Esophagus (tissue), 2 donors: ENCODE measurements at regions not wholly inside any gene's neighbourhood (a gene's known extent, or its start where the extent isn't known, plus 50 kb on each side); places are given as distances from the start of the nearest gene placed in this dataset.
"Not testable (repeated sequence)": the region's sequence is repeated elsewhere in the genome, so short reads cannot be mapped to it uniquely, and the experiment has no call there.

Experiments
- H3K27ac ChIP-seq, 2 donors: one replicate each; pipeline ENCODE4 v1.5.1; 2013; ENCODE audit warnings: low read depth in 2 of 2, mild to moderate bottlenecking in 2 of 2, inconsistent platforms in 1 of 2, low read length in 1 of 2, moderate library complexity in 1 of 2
- H3K27me3 ChIP-seq, 2 donors: one replicate each; pipeline ENCODE4 v1.6.1; 2013; ENCODE audit warnings: low read length in 2 of 2, control low read depth in 1 of 2, mild to moderate bottlenecking in 1 of 2; ENCODE audit not compliant: insufficient read depth in 2 of 2, control insufficient read depth in 1 of 2
- H3K36me3 ChIP-seq, 2 donors: one replicate each; pipeline ENCODE4 v1.6.1; 2013; ENCODE audit warnings: low read length in 1 of 2; ENCODE audit not compliant: control insufficient read depth in 2 of 2, insufficient read depth in 2 of 2
- H3K4me1 ChIP-seq, 2 donors: one replicate each; pipeline ENCODE4 v1.6.1; 2013; ENCODE audit warnings: low read length in 1 of 2; ENCODE audit not compliant: control insufficient read depth in 2 of 2, insufficient read depth in 2 of 2
- H3K4me3 ChIP-seq, 2 donors: one replicate each; pipeline ENCODE4 v1.5.1; 2013; ENCODE audit warnings: low read length in 2 of 2, mild to moderate bottlenecking in 2 of 2, low read depth in 1 of 2, moderate library complexity in 1 of 2
- H3K9me3 ChIP-seq, 2 donors: one replicate each; pipeline ENCODE4 v1.6.1; 2013; ENCODE audit warnings: mild to moderate bottlenecking in 2 of 2, low read depth in 1 of 2, low read length in 1 of 2, moderate library complexity in 1 of 2; ENCODE audit not compliant: control insufficient read depth in 2 of 2, insufficient read depth in 1 of 2
- WGBS, 2 donors: extraction: QIAGEN DNeasy Blood & Tissue Kit; methylation state at CpG; one replicate each; pipeline ENCODE4 v1.1.7; 2013; 5-methylcytosine and 5-hydroxymethylcytosine counted together
- donor health status: healthy with polysubstance abuse.
- donor health status: Bipolar disorder and iron deficiency.

DNA sequence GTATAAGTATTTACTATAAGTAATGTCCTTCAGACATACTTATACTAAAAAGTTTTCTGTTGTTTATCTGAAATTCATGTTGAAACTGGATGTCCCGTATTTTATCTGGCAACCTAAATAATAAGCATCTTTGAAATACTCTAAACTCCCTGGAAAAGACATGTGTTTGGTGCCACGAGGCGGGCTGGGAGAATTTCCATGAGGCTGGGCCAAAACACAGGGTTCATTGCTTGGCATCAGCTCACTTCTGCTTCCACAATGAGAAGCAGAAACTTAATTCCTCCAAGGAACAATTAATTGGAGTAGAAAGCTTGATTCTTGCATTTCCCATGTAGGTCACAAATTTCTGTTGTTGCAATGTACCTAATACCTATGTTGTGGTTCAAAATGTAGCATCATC, 110.2 kb downstream of the PSMG1 start:
- peaks cover 0 to 2% of the 10 kb centered on the region in 2 donors for H3K9me3 ChIP-seq
- peak overlapping the region in 1 of 2 donors; percentile 30 for H3K27ac ChIP-seq
- H3K36me3 ChIP-seq: no peaks in the 10 kb centered on the region
- 31 to 50% methylated on average over 3 of the region's 3 CpGs for WGBS, 2 donors
- no peaks in the 10 kb centered on the region for H3K27me3 ChIP-seq
- no peak overlapping the region for H3K4me3 ChIP-seq
- peaks cover 0 to 3% of the 10 kb centered on the region in 2 donors for H3K4me1 ChIP-seq

DNA sequence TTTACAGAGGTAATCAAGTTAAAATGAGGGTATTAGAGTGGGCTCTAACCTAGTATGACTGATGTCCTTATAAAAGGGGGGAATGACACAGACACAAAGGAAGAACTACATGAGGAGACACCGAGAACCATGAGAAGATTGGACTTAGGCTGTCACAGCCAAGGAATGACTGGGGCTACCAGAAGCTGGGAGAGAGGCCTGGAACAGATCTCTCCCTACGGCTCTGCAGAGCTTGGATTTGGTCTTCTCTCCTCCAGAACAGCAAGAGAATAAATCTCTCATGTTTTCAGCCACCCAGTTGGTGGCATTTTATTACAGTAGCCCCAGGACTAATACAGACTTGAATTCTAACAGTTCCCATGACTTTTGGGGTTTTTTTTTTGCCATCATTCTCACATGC, 110.8 kb downstream of the PSMG1 start:
- no peak overlapping the region for H3K4me3 ChIP-seq
- H3K36me3 ChIP-seq: no peaks in the 10 kb centered on the region
- H3K4me1 ChIP-seq: peaks cover 0 to 5% of the 10 kb centered on the region in 2 donors
- H3K27me3 ChIP-seq: no peaks in the 10 kb centered on the region
- H3K27ac ChIP-seq: no peak overlapping the region
- H3K9me3 ChIP-seq: peaks cover 0 to 2% of the 10 kb centered on the region in 2 donors
- 82 to 87% methylated on average over 2 of the region's 2 CpGs for WGBS, 2 donors

DNA sequence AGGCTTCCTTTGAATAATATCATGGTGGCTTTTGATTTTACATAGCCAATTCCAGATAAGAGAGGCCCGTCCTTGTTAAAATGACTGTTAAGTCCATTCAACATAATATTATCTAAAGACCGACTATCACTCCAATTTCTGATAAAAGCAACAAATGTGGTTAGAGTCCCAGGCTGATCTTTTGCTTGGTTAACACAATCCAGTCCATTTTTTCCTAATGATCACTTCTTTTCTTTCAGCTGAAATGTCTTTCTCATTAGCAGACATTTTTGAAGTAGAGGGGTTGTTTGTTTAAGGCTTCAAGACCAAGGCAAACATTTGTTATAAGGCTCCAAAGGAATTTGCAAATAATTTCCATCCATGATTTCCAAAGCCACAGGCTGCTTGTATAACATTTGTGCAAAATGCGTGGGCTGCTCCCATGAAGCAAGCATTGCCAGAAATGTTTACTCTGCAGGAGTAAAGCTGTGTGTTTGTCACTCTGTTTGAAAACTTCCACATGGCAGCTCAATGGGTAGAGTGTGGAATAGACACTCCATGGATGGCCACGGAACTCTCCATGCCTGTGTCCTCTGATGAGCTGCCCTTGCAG, 111.5 kb downstream of the PSMG1 start:
- H3K27ac ChIP-seq: peak overlapping the region in 1 of 2 donors; percentile 30
- WGBS, 2 donors: 45 to 60% methylated on average over 4 of the region's 4 CpGs
- no peak overlapping the region for H3K4me3 ChIP-seq

DNA sequence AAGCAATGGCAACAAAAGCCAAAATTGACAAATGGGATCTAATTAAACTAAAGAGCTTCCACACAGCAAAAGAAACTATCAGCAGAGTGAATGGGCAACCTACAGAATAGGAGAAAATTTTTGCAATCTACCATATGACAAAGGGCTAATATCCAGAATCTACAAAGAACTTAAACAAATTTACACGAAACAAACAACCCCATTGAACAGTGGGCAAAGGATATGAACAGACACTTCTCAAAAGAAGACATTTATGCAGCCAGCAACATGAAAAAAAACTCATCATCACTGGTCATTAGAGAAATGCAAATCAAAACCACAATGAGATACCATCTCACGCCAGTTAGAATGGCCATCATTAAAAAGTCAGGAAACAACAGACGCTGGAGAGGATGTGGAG, 113.4 kb downstream of the PSMG1 start:
- not testable (repeated sequence) for H3K27me3 ChIP-seq, H3K9me3 ChIP-seq, H3K27ac ChIP-seq, H3K4me1 ChIP-seq, H3K36me3 ChIP-seq, H3K4me3 ChIP-seq
- 89 to 91% methylated on average over 3 of the region's 3 CpGs for WGBS, 2 donors

More for the DNA sequence above, 111.5 kb downstream of the PSMG1 start:
- Histone ChIP-seq H3K9me3 (peaks cover 0 to 2% of the 10 kb centered on the region in 2 donors), H3K4me1 (peaks cover 0 to 5% of the 10 kb centered on the region in 2 donors), H3K36me3 (no peaks in the 10 kb centered on the region), H3K27me3 (no peaks in the 10 kb centered on the region)

DNA sequence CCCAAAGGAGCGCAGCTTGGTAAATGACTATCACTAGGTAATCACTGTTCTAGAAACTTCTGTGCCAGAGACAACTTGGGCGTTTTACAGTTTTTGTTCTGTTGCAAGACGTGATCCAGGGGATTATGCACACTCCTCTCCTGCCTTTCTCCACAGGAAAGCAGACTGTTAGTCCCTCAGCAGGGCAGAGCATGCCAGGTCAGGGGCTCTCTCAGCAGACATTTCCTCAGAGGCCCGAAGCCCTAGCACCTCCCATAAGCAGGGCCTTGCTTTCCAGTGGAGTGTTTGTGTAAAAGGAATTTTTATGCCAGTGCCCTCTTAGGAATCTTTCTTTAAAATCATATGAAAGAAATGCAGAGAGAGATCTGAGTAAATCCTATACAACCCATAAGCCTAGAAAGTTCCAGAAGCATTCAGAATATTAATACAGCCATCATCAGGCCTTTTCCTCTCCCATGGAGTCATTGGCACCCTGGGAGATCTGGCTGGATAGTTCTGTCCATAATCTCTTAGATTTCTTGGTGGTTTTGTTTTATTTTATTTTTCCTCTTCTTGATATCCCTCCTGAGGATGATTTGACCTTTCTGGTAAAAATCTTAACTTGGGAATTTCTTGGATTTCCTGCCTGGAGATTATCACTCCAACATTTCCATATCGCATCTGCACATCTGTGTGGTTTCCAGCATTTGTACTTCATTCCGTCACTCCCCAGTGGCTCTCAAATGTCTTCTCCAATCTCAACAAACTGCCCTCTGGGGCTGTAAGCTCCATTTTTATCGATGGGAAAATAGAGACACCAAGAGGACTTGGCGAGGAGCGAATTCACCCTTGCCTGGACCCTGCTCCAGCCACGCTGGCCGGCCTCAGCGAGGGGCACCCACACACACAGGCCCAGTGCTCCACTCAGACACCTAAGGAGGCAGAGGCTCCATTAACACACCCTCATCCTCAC, 116.1 kb downstream of the PSMG1 start:
- H3K4me3 ChIP-seq: no peak overlapping the region
- peaks cover 0 to 5% of the 10 kb centered on the region in 2 donors for H3K9me3 ChIP-seq
- H3K27ac ChIP-seq: no peak overlapping the region
- 70 to 76% methylated on average over 12 of the region's 12 CpGs for WGBS, 2 donors
- no peaks in the 10 kb centered on the region for H3K27me3 ChIP-seq
- H3K4me1 ChIP-seq: peaks cover 0 to 4% of the 10 kb centered on the region in 2 donors
- H3K36me3 ChIP-seq: no peaks in the 10 kb centered on the region

DNA sequence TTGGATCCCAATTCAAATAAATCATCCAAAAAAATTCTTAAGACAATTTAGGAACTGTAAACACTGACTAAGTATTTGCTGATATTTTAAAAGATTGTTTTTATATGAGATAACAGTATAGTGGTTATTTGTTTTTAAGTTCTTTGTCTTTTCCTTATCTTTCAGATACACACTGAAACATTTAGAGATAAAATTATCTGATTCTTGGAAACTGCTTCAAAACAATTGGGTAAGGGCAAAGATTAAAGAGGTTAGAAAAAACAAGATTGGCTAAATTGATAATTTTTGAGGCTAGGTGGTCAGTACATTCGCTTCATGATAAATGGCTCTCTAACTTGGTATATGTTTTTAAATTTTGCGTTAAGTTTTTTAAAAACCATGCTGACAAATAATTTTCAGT, 117.3 kb downstream of the PSMG1 start:
- Histone ChIP-seq H3K4me1 (peaks cover 0 to 2% of the 10 kb centered on the region in 2 donors), H3K4me3 (no peak overlapping the region), H3K27ac (no peak overlapping the region), H3K9me3 (peaks cover 0 to 5% of the 10 kb centered on the region in 2 donors), H3K27me3 (no peaks in the 10 kb centered on the region), H3K36me3 (no peaks in the 10 kb centered on the region)
- WGBS, 2 donors: 81 to 88% methylated on average over 2 of the region's 2 CpGs

DNA sequence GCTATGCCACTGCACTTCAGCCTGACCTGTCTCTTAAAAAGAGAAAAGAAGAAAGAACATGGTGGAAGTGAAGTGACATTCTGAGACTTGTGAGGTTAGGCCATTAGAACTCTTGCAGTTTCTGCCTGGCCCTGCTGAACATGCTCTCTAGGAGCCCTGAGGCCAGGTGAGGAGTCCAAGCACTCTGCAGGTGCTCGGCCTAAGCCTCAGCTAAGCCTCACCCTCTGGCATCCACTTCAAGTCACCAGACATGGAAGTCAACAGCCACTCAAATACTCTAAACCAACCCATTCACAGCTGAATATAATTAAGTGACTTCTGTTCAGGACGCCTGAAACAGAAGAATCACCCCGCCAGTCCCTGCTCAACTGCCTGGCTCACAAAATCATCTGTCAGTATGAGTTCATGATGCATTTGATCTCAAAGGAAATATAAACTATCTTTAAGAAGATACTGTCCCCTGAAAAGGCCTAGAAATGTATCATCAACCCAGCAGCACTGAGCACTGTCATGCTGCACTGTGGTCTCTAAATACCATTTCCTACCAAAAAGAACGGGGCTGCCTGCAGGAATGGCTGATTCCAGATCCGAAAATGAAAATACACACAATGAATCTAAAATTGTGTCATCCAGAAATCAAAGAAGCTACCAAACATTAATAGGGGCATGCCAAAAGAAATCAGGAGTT, 118.8 kb downstream of the PSMG1 start:
- Histone ChIP-seq H3K27me3 (no peaks in the 10 kb centered on the region), H3K9me3 (peaks cover 0 to 5% of the 10 kb centered on the region in 2 donors), H3K4me1 (peaks cover 0 to 2% of the 10 kb centered on the region in 2 donors), H3K27ac (no peak overlapping the region), H3K4me3 (no peak overlapping the region), H3K36me3 (no peaks in the 10 kb centered on the region)
- WGBS, 2 donors: 93 to 96% methylated on average over 5 of the region's 5 CpGs

DNA sequence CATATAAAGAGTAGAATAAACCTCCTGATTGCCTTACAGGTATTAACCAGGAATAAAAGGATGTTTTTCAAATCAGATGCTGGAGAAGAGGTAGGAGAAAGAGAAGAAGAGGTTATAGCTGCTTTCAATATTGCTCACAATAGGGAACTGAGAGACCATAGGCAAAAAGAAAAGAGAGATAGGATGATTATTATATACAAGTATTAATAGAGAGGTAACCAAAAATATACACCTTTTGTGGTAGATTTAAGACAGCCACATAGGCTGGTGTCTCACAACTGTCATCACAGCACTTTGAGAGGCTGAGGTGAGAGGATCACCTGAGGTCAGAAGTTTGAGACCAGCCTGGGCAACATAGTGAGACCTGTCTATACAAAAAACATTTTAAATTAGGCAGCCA, 119.7 kb downstream of the PSMG1 start:
- no peak overlapping the region for H3K4me3 ChIP-seq
- H3K27ac ChIP-seq: no peak overlapping the region
- H3K9me3 ChIP-seq: peaks cover 0 to 5% of the 10 kb centered on the region in 2 donors
- no peaks in the 10 kb centered on the region for H3K36me3 ChIP-seq
- no peaks in the 10 kb centered on the region for H3K27me3 ChIP-seq
- peaks cover 0 to 2% of the 10 kb centered on the region in 2 donors for H3K4me1 ChIP-seq

DNA sequence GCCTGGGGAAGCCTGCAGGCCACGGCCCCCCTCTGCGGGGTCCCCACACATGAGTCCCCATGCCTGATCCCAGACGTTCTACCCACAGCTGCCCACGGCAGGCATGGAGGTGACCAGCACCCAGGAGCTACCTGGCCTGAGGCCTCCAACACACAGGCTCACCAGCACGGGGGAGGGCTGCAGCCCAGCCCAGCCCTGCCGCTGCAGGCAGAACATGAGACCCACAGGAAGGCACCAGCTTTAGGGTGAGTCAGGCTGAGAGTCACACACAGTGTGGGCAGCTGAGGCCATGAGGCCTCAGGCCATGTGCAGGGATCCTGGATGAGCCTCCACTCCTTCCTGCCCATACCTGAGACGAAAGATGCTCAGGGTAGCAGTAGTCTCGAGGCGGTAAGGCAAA, 121.1 kb downstream of the PSMG1 start:
- Histone ChIP-seq H3K4me1 (peaks cover 0 to 4% of the 10 kb centered on the region in 2 donors), H3K4me3 (no peak overlapping the region), H3K9me3 (peaks cover 0 to 5% of the 10 kb centered on the region in 2 donors), H3K36me3 (no peaks in the 10 kb centered on the region), H3K27me3 (no peaks in the 10 kb centered on the region), H3K27ac (no peak overlapping the region)
- WGBS, 2 donors: 91% methylated on average over 9 of the region's 9 CpGs
